ENCODE measurements at regions not wholly inside any gene's neighbourhood (a gene's known extent, or its start where the extent isn't known, plus 50 kb on each side); places are given as distances from the start of the nearest gene placed in this dataset.

- DNase-seq (ENCODE audit: low spot score) (no peak), ATAC-seq (no peak)
- Mint-ChIP-seq H3K4me3 (no peak overlapping the region), H3K27me3 (ENCODE audit: low read depth) (no peaks in the 10 kb centered on the region), H3K36me3 (no peaks in the 10 kb centered on the region), H3K4me1 (peaks cover 8% of the 10 kb centered on the region; the same call in 1 of the 2 replicates), H3K9me3 (peaks cover 3% of the 10 kb centered on the region), H3K27ac (no peak overlapping the region)
- ChIA-PET POLR2A (no interaction called here), CTCF (no interaction called here)
- no peak for TF ChIP-seq ZNF263 (CRISPR knock-in tag; IDR thresholded peaks at IDR 0.05; ENCODE audit: low read depth)
- no peak for TF ChIP-seq ATF6 (CRISPR knock-in tag; IDR thresholded peaks at IDR 0.05)
Measured at GRCh38 chr10:105855791-105856190, 1214.7 kb downstream of the SORCS3 start.

GRCh38 chr10:105844676-105845570 is 1203.8 kb downstream of the SORCS3 start:
- POLR2A ChIA-PET: no interaction called here
- peaks cover 54% of the 10 kb centered on the region for H3K4me1 Mint-ChIP-seq
- H3K36me3 Mint-ChIP-seq: 0 out of 2 replicates have a peak, but pooled peaks cover 4% of the 10 kb centered on the region
- peak overlapping the region; percentile 67 for H3K27ac Mint-ChIP-seq
- no peaks in the 10 kb centered on the region; the same call in 1 of the 2 replicates for H3K27me3 Mint-ChIP-seq (ENCODE audit: low read depth)
- CTCF ChIA-PET: interaction anchor here (0.6 to 1.1 kb wide), 3 partner anchors 105 to 129 kb away, joined by 4 to 5 read pairs (median 4); no protein-coding TSS in a partner anchor
- H3K4me3 Mint-ChIP-seq: peak overlapping the region; percentile 33; the same call in 1 of the 2 replicates
- TF ChIP-seq MYBL2 (CRISPR knock-in tag; IDR thresholded peaks at IDR 0.05) (no peak), CDX4 (CRISPR knock-in tag; IDR thresholded peaks at IDR 0.05; ENCODE audit: borderline replicate concordance) (no peak), ATF1 (CRISPR knock-in tag; IDR thresholded peaks at IDR 0.05) (no peak), PREB (CRISPR knock-in tag; IDR thresholded peaks at IDR 0.05; ENCODE audit: borderline replicate concordance) (no peak), GTF2I (CRISPR knock-in tag; conservative IDR thresholded peaks at IDR 0.05) (no peak), TP53 (CRISPR knock-in tag; IDR thresholded peaks at IDR 0.05) (no peak), HMGXB4 (CRISPR knock-in tag; IDR thresholded peaks at IDR 0.05) (no peak), MXD4 (CRISPR knock-in tag; IDR thresholded peaks at IDR 0.05; ENCODE audit: borderline replicate concordance) (no peak), TEAD4 (CRISPR knock-in tag; IDR thresholded peaks at IDR 0.05) (no peak)
- DNase-seq (ENCODE audit: low spot score) (no peak), ATAC-seq (peak; percentile 56)
- peaks cover 17% of the 10 kb centered on the region for H3K9me3 Mint-ChIP-seq

GRCh38 chr10:105844241-105844640 is 1203.2 kb downstream of the SORCS3 start:
- H3K4me1 Mint-ChIP-seq: peaks cover 54% of the 10 kb centered on the region
- peaks cover 17% of the 10 kb centered on the region for H3K9me3 Mint-ChIP-seq
- DNase-seq (ENCODE audit: low spot score): no peak
- H3K4me3 Mint-ChIP-seq: peak overlapping the region; percentile 33
- CTCF ChIA-PET: interaction anchor here (1.1 kb wide), 1 partner anchor 106 kb away, joined by 4 read pairs; no protein-coding TSS in a partner anchor
- ATAC-seq: peak; percentile 87
- no peaks in the 10 kb centered on the region; the same call in 1 of the 2 replicates for H3K27me3 Mint-ChIP-seq (ENCODE audit: low read depth)
- peak overlapping the region; percentile 67 for H3K27ac Mint-ChIP-seq
- POLR2A ChIA-PET: interaction anchor here (0.6 to 0.7 kb wide), 2 partner anchors 737 to 820 kb away, joined by 3 to 5 read pairs; no protein-coding TSS in a partner anchor
- H3K36me3 Mint-ChIP-seq: 0 out of 2 replicates have a peak, but pooled peaks cover 4% of the 10 kb centered on the region
- TF ChIP-seq PRDM15 (CRISPR knock-in tag; IDR thresholded peaks at IDR 0.05) (no peak), HMGA2 (CRISPR knock-in tag; IDR thresholded peaks at IDR 0.05) (no peak), FOXP1 (CRISPR knock-in tag; IDR thresholded peaks at IDR 0.05; ENCODE audit: borderline replicate concordance) (no peak), CREB1 (CRISPR knock-in tag; IDR thresholded peaks at IDR 0.05) (no peak), NR3C1 (CRISPR knock-in tag; conservative IDR thresholded peaks at IDR 0.05; ENCODE audit: low read depth) (no peak), SMAD4 (CRISPR knock-in tag; IDR thresholded peaks at IDR 0.05) (no peak), NFE2L1 (CRISPR knock-in tag; IDR thresholded peaks at IDR 0.05) (no peak), MAX (CRISPR knock-in tag; IDR thresholded peaks at IDR 0.05) (no peak), ZBTB21 (CRISPR knock-in tag; IDR thresholded peaks at IDR 0.05; ENCODE audit: borderline replicate concordance) (no peak), ZNF263 (CRISPR knock-in tag; IDR thresholded peaks at IDR 0.05; ENCODE audit: low read depth) (no peak)
